ENCODE measurements at regions not wholly inside any gene's neighbourhood (a gene's known extent, or its start where the extent isn't known, plus 50 kb on each side); places are given as distances from the start of the nearest gene placed in this dataset.
"Not testable (repeated sequence)": the region's sequence is repeated elsewhere in the genome, so short reads cannot be mapped to it uniquely, and the experiment has no call there.

DNA sequence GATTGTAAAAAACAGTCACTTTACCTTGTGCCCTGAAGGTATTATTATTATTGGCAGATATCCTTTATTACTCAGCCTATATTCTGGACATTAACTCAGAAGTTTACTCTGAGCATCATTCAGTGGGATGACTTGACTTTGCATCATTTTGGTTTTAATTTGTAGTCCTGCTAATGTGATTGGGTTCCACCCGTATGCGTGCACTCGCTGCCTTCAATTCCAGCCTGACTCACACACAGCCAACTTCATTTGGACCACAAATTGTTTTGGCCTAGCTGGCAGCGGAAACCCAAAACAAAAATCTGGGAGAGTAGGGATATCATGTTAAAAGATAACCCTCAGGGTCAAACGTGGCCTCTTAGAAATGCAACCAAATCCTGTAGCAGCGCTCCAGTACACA, 704.4 kb upstream of the SLC35B3 start:
- no peak for DNase-seq (ENCODE audit: low read depth in 3 of 3, low spot score in 1 of 3)

DNA sequence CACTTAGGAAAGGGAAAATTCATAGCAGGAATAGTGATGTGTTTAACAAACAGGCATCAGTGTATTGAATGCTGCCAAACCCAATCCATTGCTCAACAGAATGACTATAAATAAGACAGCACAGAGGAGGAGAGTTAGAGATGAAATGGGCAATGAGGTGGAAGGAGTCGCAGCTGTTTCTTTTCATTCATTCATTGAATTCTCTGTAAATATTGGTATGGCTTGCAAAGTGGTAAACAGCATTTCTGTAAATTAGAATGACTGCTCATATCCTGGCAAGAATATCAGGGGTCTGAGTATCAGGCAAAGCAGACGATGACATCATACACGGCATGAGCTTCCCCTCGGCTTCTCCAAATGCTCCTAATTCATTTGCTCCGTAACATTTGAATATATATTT, 703.6 kb upstream of the SLC35B3 start:
- no peak for DNase-seq (ENCODE audit: low read depth in 3 of 3, low spot score in 1 of 3)

DNA sequence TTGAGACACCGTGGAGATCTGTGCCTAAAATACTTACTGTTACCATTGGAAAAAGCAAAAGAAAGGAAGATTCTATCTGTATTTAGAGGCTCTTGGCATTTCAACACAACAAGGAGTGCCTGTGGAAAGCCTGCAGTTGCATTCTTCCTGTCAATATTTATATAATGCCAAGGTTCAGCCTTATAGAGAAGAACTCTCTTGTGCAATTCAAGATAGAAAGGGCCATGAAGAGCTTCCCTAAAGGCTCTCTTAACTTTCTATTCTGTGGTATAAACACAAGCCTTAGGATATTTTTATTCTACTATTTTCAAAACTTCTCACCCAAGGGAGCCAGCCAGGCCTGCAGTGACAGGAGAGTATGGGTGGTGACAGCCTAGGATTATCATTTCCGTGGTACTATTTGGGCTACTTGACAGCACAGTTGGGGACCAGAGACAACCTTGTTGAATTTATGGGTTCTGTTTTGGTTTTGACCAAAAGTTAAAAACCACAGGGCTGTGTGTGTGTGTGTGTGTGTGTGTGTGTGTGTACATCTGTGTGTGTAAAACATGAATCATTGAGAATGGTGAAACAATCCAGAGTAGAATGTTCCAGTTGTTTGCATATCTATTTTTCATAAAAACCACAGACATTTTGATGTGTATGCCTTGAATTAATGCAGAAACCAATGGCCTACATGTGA, 700.9 kb upstream of the SLC35B3 start:
- DNase-seq (ENCODE audit: low read depth in 3 of 3, low spot score in 1 of 3), result no peak

DNA sequence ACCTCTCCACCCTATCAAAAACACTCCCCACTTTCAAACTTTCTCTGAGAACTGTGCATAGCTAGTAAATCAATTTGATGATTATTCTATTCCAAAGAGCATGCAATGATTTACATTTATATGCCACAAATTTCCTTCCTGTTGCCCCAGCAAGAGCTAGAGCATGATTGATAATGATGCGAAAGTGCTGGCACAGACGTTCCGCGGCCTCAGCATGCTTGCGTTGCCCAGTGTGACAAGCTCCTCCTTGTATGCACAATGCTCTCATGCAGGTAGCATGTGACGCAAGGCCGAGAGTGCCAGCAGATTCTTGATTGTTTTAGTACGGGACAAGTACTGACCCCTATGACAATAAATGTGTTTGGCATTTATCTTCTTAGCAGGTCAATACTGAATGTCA, 696.3 kb upstream of the SLC35B3 start:
- DNase-seq (ENCODE audit: low read depth in 3 of 3, low spot score in 1 of 3), result no peak

DNA sequence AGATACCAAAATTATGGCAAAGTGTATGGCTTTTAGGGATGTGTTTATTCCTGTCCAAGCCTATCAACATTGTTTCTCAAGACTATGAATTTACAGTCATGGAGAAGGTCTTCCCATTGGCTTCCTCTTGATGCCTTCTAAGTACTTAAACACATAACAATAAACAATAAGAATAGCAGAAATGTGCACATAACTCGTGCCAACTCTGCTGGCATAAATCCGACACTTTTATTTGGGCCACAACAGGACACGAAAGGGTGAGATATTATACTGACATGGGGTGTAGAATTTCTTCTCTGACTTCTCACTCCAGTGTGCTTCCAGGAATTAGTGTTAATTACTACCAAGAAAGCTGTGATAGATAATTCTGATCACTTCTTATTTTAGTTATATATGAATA, 695.9 kb upstream of the SLC35B3 start:
- no peak for DNase-seq (ENCODE audit: low read depth in 3 of 3, low spot score in 1 of 3)

DNA sequence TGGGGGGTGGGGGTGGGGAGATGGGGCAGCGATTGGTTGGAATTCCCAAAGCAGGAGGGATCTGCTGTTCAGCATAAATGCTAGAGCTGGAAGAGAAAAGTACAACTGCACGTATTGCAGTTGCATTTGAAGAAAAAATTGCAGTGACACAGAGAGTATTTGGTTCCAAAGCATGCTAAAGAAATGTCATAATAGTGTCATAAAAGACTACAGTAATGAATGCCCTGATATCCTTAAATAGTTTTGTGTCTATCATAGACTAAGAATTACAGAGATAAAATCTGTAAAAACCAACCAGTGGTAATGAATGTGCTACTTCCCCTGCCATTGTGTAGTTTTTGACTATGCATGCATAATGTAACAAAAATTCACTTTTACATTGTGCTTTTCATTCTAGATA, 693.6 kb upstream of the SLC35B3 start:
- DNase-seq (ENCODE audit: low read depth in 3 of 3, low spot score in 1 of 3), result no peak

DNA sequence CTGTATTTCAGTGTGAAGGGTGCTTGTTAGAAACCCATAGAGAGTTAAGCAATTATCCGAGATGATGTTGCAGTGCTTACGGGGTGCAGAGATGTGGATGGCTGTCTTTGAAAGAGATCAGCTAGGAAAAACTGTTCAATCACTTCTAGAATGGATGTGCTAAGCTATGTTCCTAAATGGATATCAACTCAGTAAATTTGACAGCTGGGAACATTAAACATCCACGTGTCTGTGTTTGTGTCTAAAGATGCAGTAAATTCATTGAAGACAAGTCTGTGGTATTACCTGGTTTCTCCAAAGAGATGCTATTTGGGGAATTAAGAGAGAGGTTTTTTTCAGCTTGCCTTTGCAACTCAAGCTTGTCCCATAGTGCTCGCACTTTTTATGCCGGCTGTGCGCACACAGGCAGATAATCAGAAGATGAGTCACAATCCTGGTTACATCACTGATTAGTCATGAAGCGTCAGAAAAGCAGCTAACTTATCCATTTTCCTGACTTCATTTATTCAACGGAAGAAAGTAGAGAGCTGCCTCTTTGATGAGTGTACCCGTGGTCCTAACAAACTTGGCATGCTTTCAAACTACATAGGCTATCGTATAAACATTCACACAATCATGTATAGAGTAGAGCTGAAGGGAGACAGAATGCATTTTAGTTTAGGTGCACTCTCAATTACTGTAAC, 691.7 kb upstream of the SLC35B3 start:
- no peak for DNase-seq (ENCODE audit: low read depth in 3 of 3, low spot score in 1 of 3)

DNA sequence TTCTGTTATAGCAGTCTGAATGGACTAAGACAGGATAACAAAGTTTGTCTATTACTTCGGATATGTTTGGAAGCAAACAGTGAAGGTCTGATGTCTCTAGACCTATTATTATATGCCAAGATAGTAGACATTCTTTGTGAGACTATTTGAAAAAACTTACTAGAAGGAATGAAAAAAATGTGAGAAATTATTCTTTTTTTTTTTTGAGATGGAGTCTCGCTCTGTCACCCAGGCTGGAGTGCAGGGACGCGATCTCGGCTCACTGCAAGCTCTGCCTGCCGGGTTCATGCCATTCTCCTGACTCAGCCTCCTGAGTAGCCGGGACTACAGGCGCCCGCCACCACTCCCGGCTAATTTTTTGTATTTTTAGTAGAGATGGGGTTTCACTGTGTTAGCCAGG, 690.7 kb upstream of the SLC35B3 start:
- DNase-seq (ENCODE audit: low read depth in 3 of 3, low spot score in 1 of 3), result not testable (repeated sequence)

DNA sequence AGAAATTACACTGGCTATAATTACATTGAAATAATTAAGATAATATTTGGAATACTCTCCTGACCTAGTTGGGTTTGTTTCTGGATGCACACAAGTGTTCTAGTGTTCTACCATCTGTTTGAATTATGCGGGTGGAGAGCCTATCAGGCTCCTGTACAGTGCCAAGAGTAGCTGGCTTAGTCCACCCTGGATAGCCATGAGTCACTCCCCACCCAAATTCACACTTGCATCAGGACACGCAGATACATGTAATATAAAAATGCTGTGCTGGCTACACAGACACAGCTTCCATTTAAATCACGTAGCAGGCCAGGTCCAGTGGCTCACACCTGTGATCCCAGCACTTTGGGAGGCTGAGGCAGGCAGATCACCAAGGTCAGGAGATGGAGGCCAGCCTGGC, 686.2 kb upstream of the SLC35B3 start:
- no peak for DNase-seq (ENCODE audit: low read depth in 3 of 3, low spot score in 1 of 3)

DNA sequence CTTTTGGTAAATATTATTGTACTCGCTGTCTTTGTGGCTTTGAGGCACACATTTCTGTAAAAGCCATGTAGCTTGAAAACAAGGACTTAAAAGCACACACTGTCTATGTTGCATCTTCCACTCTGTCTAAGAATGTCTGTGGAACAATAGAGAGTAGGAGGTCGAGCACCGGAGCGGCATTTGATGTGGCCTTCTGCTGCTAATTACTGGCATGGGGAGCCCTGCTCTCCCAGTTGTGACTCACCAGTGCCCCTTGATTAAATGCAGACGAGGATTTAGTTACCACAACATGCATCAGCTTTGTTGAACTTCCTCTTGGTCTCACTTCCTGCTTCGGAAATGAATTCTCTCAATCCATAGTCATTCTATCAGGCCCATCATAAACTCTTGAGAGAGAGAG, 680.7 kb upstream of the SLC35B3 start:
- DNase-seq (ENCODE audit: low read depth in 3 of 3, low spot score in 1 of 3), result no peak

DNA sequence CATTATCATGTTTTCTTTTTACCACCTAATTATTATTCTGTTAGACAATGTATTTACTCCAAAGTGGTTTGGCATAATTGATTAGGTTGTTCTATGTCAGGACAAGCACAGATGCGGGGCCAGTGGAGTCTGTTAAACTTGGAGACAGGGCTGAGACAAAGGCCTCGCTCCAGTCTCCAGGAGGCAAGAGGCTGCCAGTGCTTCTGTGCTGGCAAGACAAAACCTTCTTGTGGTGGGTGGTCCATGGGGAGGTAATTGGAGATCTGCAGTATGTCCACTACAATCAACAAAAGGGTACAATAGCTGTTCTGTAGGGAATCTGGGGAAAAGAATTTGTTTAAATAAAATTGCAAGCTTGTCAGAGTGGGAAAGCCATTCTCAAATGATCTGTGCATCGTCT, 677.2 kb upstream of the SLC35B3 start:
- no peak for DNase-seq (ENCODE audit: low read depth in 3 of 3, low spot score in 1 of 3)

DNA sequence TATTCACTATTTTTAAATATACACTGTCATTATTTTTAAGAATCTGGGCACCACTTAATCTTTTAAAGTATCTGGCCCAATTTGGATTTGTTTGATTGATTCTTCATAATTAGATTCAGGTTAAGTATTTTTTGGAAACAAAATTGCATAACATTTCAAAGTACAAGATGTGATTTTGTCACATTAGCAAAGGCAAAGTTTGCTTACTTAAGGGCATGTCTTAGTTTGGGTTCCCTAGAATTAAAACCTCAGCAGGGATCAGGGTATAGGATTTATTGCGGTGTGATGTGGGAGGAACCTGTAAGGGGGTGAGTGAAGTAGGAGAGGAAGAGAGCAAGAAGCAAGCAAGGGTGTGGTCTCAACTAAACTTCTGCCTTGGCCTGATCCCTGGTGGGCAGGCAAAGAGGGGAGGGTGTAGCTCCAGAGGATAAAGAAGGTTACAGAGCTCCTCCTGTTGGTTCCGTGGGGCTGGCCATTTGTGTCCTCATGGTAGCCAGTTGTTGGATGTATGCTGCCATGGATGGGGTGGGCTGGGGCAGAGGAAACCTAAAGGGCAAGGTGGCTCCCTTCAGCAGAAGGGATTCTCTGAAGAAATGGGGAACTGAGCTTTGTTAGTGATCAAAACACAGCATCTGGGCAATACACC, 668.7 kb upstream of the SLC35B3 start:
- DNase-seq (ENCODE audit: low read depth in 3 of 3, low spot score in 1 of 3), result no peak

DNA sequence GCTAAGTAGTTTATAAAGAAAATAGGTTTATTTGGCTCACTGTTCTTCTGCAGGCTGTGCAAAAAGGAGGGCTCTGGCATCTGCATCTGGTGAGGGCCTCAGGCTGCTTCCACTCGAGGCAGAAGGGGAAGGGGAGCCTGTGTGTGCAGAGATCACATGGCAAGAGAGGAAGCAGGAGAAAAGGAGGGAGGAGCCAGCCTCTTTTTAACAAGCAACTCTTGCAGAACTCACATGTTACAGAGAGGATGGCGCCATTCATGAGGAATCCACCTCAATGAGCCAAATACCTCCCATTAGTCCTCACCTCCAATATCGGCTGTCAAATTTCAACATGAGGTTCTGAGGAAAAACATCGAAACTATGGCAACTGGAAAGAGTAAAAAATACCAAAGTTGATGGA, 666.6 kb upstream of the SLC35B3 start:
- no peak for DNase-seq (ENCODE audit: low read depth in 3 of 3, low spot score in 1 of 3)

DNA sequence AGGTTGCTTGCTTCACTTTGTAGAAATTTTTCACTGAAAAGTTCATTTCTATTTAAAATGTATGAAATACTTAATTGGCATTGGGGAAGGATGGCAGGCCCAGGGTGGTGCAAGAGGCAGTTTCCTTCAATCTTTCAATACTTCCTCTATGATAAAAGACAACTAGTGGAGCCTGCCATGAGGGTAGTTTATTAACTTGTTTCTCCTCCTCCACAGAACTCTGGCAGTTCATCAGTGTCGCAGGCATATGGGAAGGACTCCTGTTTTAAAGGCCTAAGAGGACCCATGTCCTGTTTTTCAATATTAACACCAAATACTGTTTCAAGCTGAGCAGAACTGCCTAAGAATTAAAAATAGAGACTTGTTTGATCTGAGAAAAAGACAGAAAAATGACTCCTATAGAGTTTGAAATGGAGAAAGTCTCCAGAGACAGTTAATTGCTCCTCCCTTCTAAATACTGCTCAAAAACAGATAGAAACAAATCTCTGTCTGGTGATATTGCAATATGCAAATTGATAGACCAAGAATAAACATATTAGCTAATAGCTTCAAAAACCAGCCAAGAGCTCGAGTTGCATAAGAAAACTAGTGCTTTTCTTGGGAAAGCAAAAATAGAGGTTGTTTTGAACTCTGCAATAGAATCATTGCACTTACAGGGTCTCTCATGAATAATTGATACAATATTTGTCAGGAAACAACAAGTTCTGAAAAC, 665.7 kb upstream of the SLC35B3 start:
- no peak for DNase-seq (ENCODE audit: low read depth in 3 of 3, low spot score in 1 of 3)

DNA sequence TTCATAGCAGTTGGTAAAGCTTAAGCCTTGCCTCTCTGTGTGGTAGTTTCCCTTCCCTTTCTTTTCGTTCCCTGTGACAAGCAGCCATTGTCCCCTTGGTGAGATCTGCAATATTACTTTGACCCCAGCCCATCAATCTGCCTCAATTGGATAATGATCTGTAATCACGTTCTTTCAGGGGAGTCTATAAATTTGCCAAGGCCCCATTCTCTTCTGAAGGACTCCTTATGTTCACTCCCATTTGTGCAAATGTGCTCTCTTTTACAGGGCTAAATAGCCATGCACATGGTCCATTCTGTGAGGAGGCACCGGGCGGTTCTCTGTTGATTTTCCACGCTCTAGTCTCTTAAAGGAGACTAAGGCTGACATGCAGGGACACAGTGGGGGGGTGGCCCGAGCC, 660.4 kb upstream of the SLC35B3 start:
- DNase-seq (ENCODE audit: low read depth in 3 of 3, low spot score in 1 of 3), result no peak

DNA sequence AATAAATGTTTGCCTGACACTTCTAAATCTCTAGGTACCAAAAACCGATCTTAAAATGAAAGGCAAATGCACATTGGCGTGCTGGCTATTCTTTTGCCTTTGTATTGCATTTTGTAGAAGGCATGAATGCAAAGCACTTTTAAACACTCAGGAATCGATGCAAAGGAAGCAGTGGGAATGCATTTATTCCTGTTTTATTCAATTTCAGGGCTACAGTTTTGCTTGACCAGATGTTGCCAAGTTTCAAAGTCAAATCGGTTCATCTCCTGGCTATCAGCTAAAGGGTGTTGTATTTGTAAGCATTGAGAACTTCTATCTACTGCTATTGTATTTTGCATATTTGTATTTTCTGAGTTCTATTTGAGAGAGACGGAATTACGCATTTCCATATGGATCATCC, 659.8 kb upstream of the SLC35B3 start:
- DNase-seq (ENCODE audit: low read depth in 3 of 3, low spot score in 1 of 3), result no peak

DNA sequence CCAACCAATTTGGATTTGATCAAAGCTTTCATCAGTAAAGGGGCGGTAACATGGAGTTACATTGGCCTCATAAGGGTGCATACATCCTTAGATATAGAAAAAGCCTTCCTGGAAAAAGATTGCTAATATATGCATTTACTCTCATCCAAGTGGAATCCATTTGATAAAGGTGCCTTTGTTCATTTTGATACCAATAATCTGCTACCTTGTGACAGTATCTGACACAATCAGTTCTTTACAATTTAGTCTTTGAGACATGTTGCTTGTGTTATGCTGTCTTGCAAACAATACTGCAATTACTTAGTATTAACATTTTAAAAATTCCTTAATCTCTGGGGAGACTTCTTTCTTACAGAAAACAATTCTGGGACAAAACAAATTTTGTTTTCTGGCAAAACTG, 654.4 kb upstream of the SLC35B3 start:
- no peak for DNase-seq (ENCODE audit: low read depth in 3 of 3, low spot score in 1 of 3)

DNA sequence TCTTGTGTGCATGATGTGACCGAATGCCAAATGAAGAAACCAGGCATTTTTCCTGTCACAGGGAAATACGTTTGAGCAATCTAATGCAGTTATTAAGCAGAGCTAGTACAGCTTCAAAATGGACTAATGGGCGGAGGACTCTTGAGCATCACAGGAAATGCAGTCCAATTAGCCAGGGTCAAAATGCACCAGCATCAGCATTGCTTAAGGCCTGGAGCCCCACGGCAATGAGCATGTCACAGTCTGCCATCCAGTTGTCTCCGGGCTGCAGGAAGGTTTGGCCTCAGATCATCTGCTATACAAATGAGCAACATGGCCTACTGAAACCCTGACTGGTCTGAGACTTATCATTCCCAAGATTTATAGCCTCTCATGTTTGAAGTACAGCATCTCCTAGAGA, 652.1 kb upstream of the SLC35B3 start:
- no peak for DNase-seq (ENCODE audit: low read depth in 3 of 3, low spot score in 1 of 3)

DNA sequence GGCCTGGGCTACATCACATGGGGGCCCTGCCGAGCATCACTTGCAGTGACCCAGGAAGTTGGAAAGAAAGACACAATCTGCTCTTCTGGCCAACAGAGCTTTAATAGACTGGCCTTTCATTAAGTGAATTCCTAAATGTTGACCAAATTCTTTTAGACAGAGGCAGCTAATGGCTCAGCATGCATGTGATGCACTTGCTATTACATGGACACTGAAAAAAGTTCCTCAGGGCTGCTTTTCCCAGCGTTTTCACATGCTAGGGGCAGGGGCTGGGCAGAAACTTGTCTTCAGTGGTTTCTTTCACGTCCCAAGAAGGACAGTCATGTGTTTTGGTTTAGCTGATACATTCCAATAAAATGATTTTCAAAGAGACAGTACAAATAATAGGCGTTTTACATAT, 651.0 kb upstream of the SLC35B3 start:
- no peak for DNase-seq (ENCODE audit: low read depth in 3 of 3, low spot score in 1 of 3)

DNA sequence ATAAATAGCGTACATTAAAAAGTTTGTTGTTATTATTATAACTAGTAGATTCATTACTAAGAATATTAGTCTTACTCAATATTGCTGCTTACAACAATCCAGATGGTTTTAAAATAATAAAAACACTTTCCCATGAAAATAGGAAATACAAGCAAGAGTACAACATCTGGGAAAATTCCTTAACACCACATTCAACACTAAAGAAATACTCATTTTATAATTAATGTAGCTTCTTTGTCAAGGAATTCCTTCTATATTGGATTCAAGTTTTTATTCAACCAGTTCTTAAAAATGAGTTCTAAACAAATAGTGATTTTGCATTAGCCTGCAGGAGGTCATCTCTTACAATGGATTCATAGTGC, 650.3 kb upstream of the SLC35B3 start:
- DNase-seq (ENCODE audit: low read depth in 3 of 3, low spot score in 1 of 3), result no peak

DNA sequence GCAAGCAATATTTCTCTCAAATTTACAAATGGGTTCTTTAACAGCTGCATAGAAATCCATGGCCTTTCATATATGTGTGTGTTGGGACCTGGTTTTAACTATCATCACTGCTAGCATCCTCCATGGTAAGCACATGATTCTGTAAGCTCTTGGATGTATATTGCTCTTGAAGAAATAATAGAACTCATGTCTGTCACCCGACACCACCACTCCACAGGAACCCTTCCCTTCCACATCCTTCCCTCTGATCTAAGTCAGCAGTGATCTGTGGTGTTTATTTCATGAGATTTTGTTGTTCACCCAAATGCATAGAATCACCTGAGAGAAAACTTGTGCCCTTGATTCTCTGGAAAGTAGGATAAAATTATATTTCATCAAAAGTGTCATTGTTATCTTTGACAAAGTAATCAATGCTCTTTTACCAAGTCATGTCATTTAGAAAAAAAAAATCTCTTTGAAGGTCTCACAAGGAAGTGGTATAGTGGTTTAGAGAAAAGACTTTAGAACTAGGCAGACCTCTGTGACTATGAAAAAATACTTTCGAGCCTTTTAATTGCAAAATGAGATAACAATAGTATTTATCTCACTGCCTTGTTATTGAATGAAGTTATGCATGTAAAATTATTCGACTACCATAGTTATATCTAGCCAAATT, 649.8 kb upstream of the SLC35B3 start:
- DNase-seq (ENCODE audit: low read depth in 3 of 3, low spot score in 1 of 3), result no peak

DNA sequence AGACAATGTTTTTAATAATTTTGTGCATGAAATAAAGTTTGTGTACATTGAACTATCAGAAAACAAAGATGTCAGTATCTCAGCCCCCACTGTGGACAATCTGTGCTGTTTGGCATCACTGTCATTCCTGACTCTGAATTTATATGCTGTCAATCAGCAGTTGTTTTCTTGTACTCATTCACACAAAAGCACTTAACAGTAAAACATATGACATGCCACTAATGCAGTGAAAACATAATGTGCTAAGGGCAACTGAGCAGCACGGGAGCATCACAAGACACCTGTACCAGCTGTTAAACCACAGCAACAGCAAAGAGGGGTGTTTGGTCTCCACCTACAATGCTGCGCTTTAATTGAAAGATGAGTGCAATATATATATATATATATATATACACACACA, 647.8 kb upstream of the SLC35B3 start:
- no peak for DNase-seq (ENCODE audit: low read depth in 3 of 3, low spot score in 1 of 3)

Measured in stimulated activated CD4-positive, alpha-beta T cell treated with anti-CD3 and anti-CD28 coated beads, TNF-alpha, amount 100 ng/mL, for 1 hour (primary cell).